ENCODE measurements at regions not wholly inside any gene's neighbourhood (a gene's known extent, or its start where the extent isn't known, plus 50 kb on each side); places are given as distances from the start of the nearest gene placed in this dataset.

GRCh38 chr12:126201981-126202537 lies 1136.8 kb downstream of the AACS start (continued):
- TF ChIP-seq BHLHE40 (IDR thresholded peaks at IDR 0.05; ENCODE audit: borderline replicate concordance in 1 of 2, low read depth in 2 of 2, low read length in 1 of 2) = no peak

- ATAC-seq = no peak
- H3K4me1 ChIP-seq (ENCODE audit: control insufficient read depth, insufficient read depth, low read length) = no peaks in the 10 kb centered on the region
- H3K9me3 ChIP-seq (replicated peaks; ENCODE audit: control insufficient read depth, insufficient read depth, low read length) = no peaks in the 10 kb centered on the region
- intact Hi-C loops (cut with micrococcal nuclease; ENCODE audit: unreplicated experiment) (no loop called here), in situ Hi-C loops (cut with MboI) (no loop called here)
- H3K79me2 ChIP-seq (ENCODE audit: control insufficient read depth, insufficient read depth, low read length) = no peaks in the 10 kb centered on the region
- ChIA-PET SMC1A (ENCODE audit: uncharacterized antibody, unreplicated experiment) (no interaction called here), RAD21 (ENCODE audit: unreplicated experiment) (no interaction called here), CTCF (no interaction called here), POLR2A (no interaction called here)
- no peak overlapping the region for H3K4me3 ChIP-seq
- no peak overlapping the region for H2AFZ ChIP-seq (ENCODE audit: control insufficient read depth, low read depth, low read length)
- no peaks in the 10 kb centered on the region for H3K36me3 ChIP-seq (ENCODE audit: control insufficient read depth in 2 of 2, insufficient read depth in 2 of 2, low read length in 1 of 2)
- no TSS peak for BruUV-seq (replicated peaks)
- FAIRE-seq = no peak
- H3K9ac ChIP-seq (ENCODE audit: control insufficient read depth, insufficient read depth, low read length) = no peak overlapping the region
- no peak overlapping the region for H3K27ac ChIP-seq (ENCODE audit: control insufficient read depth, insufficient read depth)
- no peaks in the 10 kb centered on the region for H3K27me3 ChIP-seq (replicated peaks in 1 of 2; ENCODE audit: control insufficient read depth in 2 of 2, insufficient read depth in 2 of 2, low read length in 1 of 2)
- no peak overlapping the region for H3K4me2 ChIP-seq (ENCODE audit: control insufficient read depth, insufficient read depth)
- no peak for DNase-seq (ENCODE audit: low read depth, low spot score)
- WGBS (ENCODE audit: insufficient coverage, insufficient replicate concordance, low lambda C conversion rate, missing lambda C conversion rate) = 1% methylated on average over 3 of the region's 3 CpGs
- no peaks in the 10 kb centered on the region for H4K20me1 ChIP-seq (ENCODE audit: control insufficient read depth, insufficient read depth)
- no peak for TF ChIP-seq EP300 (IDR thresholded peaks at IDR 0.05; ENCODE audit: borderline replicate concordance in 1 of 2, control insufficient read depth in 1 of 2, low read depth in 2 of 2, low read length in 2 of 2)
- no peak for TF ChIP-seq IRF4 (IDR thresholded peaks at IDR 0.05; ENCODE audit: low read depth, low read length)
- no peak for TF ChIP-seq TCF3 (IDR thresholded peaks at IDR 0.05; ENCODE audit: borderline replicate concordance, insufficient read depth, low read depth, low read length)
Measured at GRCh38 chr12:126204326-126204725, 1139.1 kb downstream of the AACS start.

DNA sequence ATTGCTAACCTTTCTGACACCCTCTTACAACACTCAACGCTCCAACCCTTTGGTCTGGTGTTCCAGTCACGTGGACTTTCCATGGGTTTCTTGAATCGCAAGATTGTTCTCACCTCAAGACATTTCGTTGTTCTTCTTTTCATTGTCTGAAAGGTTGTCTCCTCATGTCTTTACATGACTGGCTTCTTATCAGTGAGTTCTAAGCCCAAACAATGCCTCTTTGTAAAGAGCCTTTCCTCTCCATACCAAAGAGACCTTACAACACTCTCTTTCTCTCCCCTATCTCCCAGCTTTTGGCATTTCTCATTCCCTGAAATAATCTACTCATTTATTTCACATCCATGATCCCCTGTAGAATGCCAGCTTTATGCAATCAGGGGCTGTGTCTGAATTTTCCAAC lies 1144.8 kb downstream of the AACS start:
- Histone ChIP-seq H3K36me3 (ENCODE audit: control insufficient read depth in 2 of 2, insufficient read depth in 2 of 2, low read length in 1 of 2) (no peaks in the 10 kb centered on the region), H3K4me1 (ENCODE audit: control insufficient read depth, insufficient read depth, low read length) (no peaks in the 10 kb centered on the region), H2AFZ (ENCODE audit: control insufficient read depth, low read depth, low read length) (no peak overlapping the region), H3K9ac (ENCODE audit: control insufficient read depth, insufficient read depth, low read length) (no peak overlapping the region), H3K79me2 (ENCODE audit: control insufficient read depth, insufficient read depth, low read length) (no peaks in the 10 kb centered on the region), H4K20me1 (ENCODE audit: control insufficient read depth, insufficient read depth) (no peaks in the 10 kb centered on the region), H3K4me2 (ENCODE audit: control insufficient read depth, insufficient read depth) (no peak overlapping the region), H3K27me3 (replicated peaks in 1 of 2; ENCODE audit: control insufficient read depth in 2 of 2, insufficient read depth in 2 of 2, low read length in 1 of 2) (no peaks in the 10 kb centered on the region), H3K27ac (ENCODE audit: control insufficient read depth, insufficient read depth) (no peak overlapping the region), H3K9me3 (replicated peaks; ENCODE audit: control insufficient read depth, insufficient read depth, low read length) (no peaks in the 10 kb centered on the region), H3K4me3 (no peak overlapping the region)
- ChIA-PET CTCF (no interaction called here), RAD21 (ENCODE audit: unreplicated experiment) (no interaction called here), POLR2A (no interaction called here), SMC1A (ENCODE audit: uncharacterized antibody, unreplicated experiment) (no interaction called here)
- WGBS (ENCODE audit: insufficient coverage, insufficient replicate concordance, low lambda C conversion rate, missing lambda C conversion rate) = 29% methylated on average over 4 of the region's 4 CpGs
- in situ Hi-C loops (cut with MboI) (no loop called here), intact Hi-C loops (cut with micrococcal nuclease; ENCODE audit: unreplicated experiment) (no loop called here)
- no peak for FAIRE-seq
- DNase-seq (ENCODE audit: low read depth, low spot score) = no peak
- ATAC-seq = no peak
- BruUV-seq (replicated peaks) = no TSS peak
- TF ChIP-seq ZBED1 (IDR thresholded peaks at IDR 0.05; ENCODE audit: borderline replicate concordance) = no peak
- TF ChIP-seq NFYB (IDR thresholded peaks at IDR 0.05; ENCODE audit: insufficient read depth, low read depth, low read length) = no peak
- TF ChIP-seq, protein P1, sequence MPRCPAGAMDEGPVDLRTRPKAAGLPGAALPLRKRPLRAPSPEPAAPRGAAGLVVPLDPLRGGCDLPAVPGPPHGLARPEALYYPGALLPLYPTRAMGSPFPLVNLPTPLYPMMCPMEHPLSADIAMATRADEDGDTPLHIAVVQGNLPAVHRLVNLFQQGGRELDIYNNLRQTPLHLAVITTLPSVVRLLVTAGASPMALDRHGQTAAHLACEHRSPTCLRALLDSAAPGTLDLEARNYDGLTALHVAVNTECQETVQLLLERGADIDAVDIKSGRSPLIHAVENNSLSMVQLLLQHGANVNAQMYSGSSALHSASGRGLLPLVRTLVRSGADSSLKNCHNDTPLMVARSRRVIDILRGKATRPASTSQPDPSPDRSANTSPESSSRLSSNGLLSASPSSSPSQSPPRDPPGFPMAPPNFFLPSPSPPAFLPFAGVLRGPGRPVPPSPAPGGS (IDR thresholded peaks at IDR 0.05; ENCODE audit: borderline replicate concordance, insufficient read depth, low read depth, low read length, poor library complexity, severe bottlenecking) = no peak
- TF ChIP-seq KAT2A (conservative IDR thresholded peaks at IDR 0.05; ENCODE audit: control insufficient read depth, low read depth, low read length) = no peak
- TF ChIP-seq RELA (IDR thresholded peaks at IDR 0.05; ENCODE audit: borderline replicate concordance, partially characterized antibody) = no peak
- TF ChIP-seq CREM (IDR thresholded peaks at IDR 0.05; ENCODE audit: low read depth) = no peak
- no peak for TF ChIP-seq RAD51 (IDR thresholded peaks at IDR 0.05)
- no peak for TF ChIP-seq SP1 (IDR thresholded peaks at IDR 0.05; ENCODE audit: low read depth, low read length)
- TF ChIP-seq, protein P2, sequence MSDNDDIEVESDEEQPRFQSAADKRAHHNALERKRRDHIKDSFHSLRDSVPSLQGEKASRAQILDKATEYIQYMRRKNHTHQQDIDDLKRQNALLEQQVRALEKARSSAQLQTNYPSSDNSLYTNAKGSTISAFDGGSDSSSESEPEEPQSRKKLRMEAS (IDR thresholded peaks at IDR 0.05; ENCODE audit: low read depth, low read length) = no peak
- no peak for TF ChIP-seq MYB (IDR thresholded peaks at IDR 0.05; ENCODE audit: borderline replicate concordance, low read depth, low read length)
- TF ChIP-seq ASH2L (IDR thresholded peaks at IDR 0.05; ENCODE audit: borderline replicate concordance, low read depth) = no peak
- no peak for TF ChIP-seq BACH1 (IDR thresholded peaks at IDR 0.05; ENCODE audit: borderline replicate concordance)
- TF ChIP-seq ZNF622 (IDR thresholded peaks at IDR 0.05) = no peak
